H9 (cell line): ENCODE measurements at regions not wholly inside any gene's neighbourhood (a gene's known extent, or its start where the extent isn't known, plus 50 kb on each side); places are given as distances from the start of the nearest gene placed in this dataset.

Source experiments
- DNase-seq: peaks from one replicate; pipeline ENCODE4 v3.0.0-alpha.2; 2017
- H2AFZ ChIP-seq: one replicate; pipeline ENCODE4 v1.6.1; 2013; ENCODE audit warnings: mild to moderate bottlenecking, low read length, control low read depth, moderate library complexity
- H2AK5ac ChIP-seq: 2 replicates; pipeline ENCODE4 v1.6.1; 2013; ENCODE audit warnings: low read length, control low read depth, mixed read lengths; ENCODE audit not compliant: insufficient read length
- H2BK120ac ChIP-seq: one replicate; pipeline ENCODE4 v1.6.1; 2013; ENCODE audit warnings: low read depth, mild to moderate bottlenecking, low read length, control low read depth, inconsistent platforms; ENCODE audit not compliant: poor library complexity, severe bottlenecking
- H2BK12ac ChIP-seq: 2 replicates; pipeline ENCODE4 v1.6.1; 2013; ENCODE audit warnings: low read length, control low read depth, mixed read lengths, low read depth; ENCODE audit not compliant: insufficient read length
- H2BK15ac ChIP-seq: 2 replicates; pipeline ENCODE4 v1.6.1; 2013; ENCODE audit warnings: low read depth, low read length, control low read depth
- H2BK20ac ChIP-seq: one replicate; pipeline ENCODE4 v1.6.1; 2013; ENCODE audit warnings: low read depth, mild to moderate bottlenecking, low read length, control low read depth, inconsistent platforms; ENCODE audit not compliant: poor library complexity, severe bottlenecking
- H2BK5ac ChIP-seq: 2 replicates; pipeline ENCODE4 v1.6.1; 2013; ENCODE audit warnings: low read length, control low read depth, mixed read lengths; ENCODE audit not compliant: insufficient read length
- H3K14ac ChIP-seq: 2 replicates; pipeline ENCODE4 v1.6.1; 2013; ENCODE audit warnings: low read length, control low read depth; ENCODE audit not compliant: insufficient read depth
- H3K18ac ChIP-seq: 2 replicates; pipeline ENCODE4 v1.6.1; 2013; ENCODE audit warnings: low read depth, mild to moderate bottlenecking, mixed read lengths, low read length, control low read depth; ENCODE audit not compliant: insufficient read length
- H3K23ac ChIP-seq: 2 replicates; pipeline ENCODE4 v1.6.1; 2013; ENCODE audit warnings: low read length, control low read depth, mixed read lengths, low read depth; ENCODE audit not compliant: insufficient read length
- H3K23me2 ChIP-seq: 2 replicates; pipeline ENCODE4 v1.6.1; 2013; ENCODE audit warnings: low read depth, mild to moderate bottlenecking, mixed read lengths, low read length, control low read depth; ENCODE audit not compliant: insufficient read length, poor library complexity, severe bottlenecking
- H3K27ac ChIP-seq: 2 replicates; pipeline ENCODE4 v1.5.1; 2013; ENCODE audit warnings: low read length, control low read depth, mixed read lengths, low read depth; ENCODE audit not compliant: insufficient read length
- H3K27me3 ChIP-seq: 2 replicates; pipeline ENCODE4 v1.6.1; 2013; ENCODE audit warnings: low read length, control low read depth, inconsistent platforms; ENCODE audit not compliant: insufficient read depth
- H3K4ac ChIP-seq: 2 replicates; pipeline ENCODE4 v1.6.1; 2013; ENCODE audit warnings: low read depth, mild to moderate bottlenecking, control low read depth, inconsistent platforms, low read length, moderate library complexity
- H3K4me1 ChIP-seq: 2 replicates; pipeline ENCODE4 v1.6.1; 2013; ENCODE audit warnings: low read length, control low read depth, inconsistent platforms; ENCODE audit not compliant: insufficient read depth
- H3K4me2 ChIP-seq: 2 replicates; pipeline ENCODE4 v1.6.1; 2013; ENCODE audit warnings: low read length, control low read depth, mixed read lengths; ENCODE audit not compliant: insufficient read length, insufficient read depth
- H3K56ac ChIP-seq: 2 replicates; pipeline ENCODE4 v1.6.1; 2013; ENCODE audit warnings: low read depth, mild to moderate bottlenecking, mixed read lengths, low read length, control low read depth; ENCODE audit not compliant: insufficient read length
- H3K79me1 ChIP-seq: 2 replicates; pipeline ENCODE4 v1.6.1; 2013; ENCODE audit warnings: low read depth, mild to moderate bottlenecking, moderate library complexity, low read length, control low read depth, inconsistent platforms; ENCODE audit not compliant: insufficient read depth, poor library complexity, severe bottlenecking
- H3K79me2 ChIP-seq: 2 replicates; pipeline ENCODE4 v1.6.1; 2013; ENCODE audit warnings: low read length, control low read depth, inconsistent platforms; ENCODE audit not compliant: insufficient read depth
- H3K9ac ChIP-seq: 2 replicates; pipeline ENCODE4 v1.6.1; 2013; ENCODE audit warnings: low read length, control low read depth, mixed read lengths; ENCODE audit not compliant: insufficient read length; ENCODE audit errors: extremely low read depth
- H3K9me3 ChIP-seq: one replicate; pipeline ENCODE4 v1.6.1; 2013; ENCODE audit warnings: low read depth, low read length, inconsistent platforms; ENCODE audit not compliant: control insufficient read depth
- H3T11ph ChIP-seq: one replicate; pipeline ENCODE4 v1.6.1; 2013; ENCODE audit warnings: mild to moderate bottlenecking, low read length, control low read depth, inconsistent platforms
- H4K20me1 ChIP-seq: one replicate; pipeline ENCODE4 v1.6.1; 2013; ENCODE audit not compliant: control insufficient read depth, insufficient read length, insufficient read depth
- H4K5ac ChIP-seq: 2 replicates; pipeline ENCODE4 v1.6.1; 2013; ENCODE audit warnings: low read depth, mild to moderate bottlenecking, mixed read lengths, low read length, control low read depth; ENCODE audit not compliant: insufficient read length
- H4K8ac ChIP-seq: replicated peaks from 2 replicates; pipeline ENCODE4 v1.6.1; 2013; ENCODE audit warnings: low read length, control low read depth, mixed read lengths, low read depth; ENCODE audit not compliant: insufficient read length
- H4K91ac ChIP-seq: 2 replicates; pipeline ENCODE4 v1.6.1; 2013; ENCODE audit warnings: low read depth, mild to moderate bottlenecking, moderate library complexity, mixed read lengths, low read length, control low read depth; ENCODE audit not compliant: insufficient read length
- H3K27ac Mint-ChIP-seq, 3 experiments: 2 replicates in 2 of 3; 3 replicates in 1 of 3; pipeline ENCODE4 v1.8.0; 2020 to 2021; ENCODE audit warnings: mixed read lengths in 3 of 3, mild to moderate bottlenecking in 1 of 3, moderate library complexity in 1 of 3
- H3K27me3 Mint-ChIP-seq: 2 replicates; pipeline ENCODE4 v1.8.0; 2021; ENCODE audit warnings: low read depth, mild to moderate bottlenecking, moderate library complexity, mixed read lengths
- H3K36me3 Mint-ChIP-seq, 3 experiments: 2 replicates in 2 of 3; 3 replicates in 1 of 3; pipeline ENCODE4 v1.8.0; 2020 to 2021; ENCODE audit warnings: low read depth in 3 of 3, mixed read lengths in 3 of 3; ENCODE audit not compliant: insufficient read depth in 1 of 3
- H3K4me1 Mint-ChIP-seq, 2 experiments: 2 replicates each; pipeline ENCODE4 v1.8.0; 2020; ENCODE audit warnings: mixed read lengths in 2 of 2
- H3K4me3 Mint-ChIP-seq, 2 experiments: 2 replicates in 1 of 2; 3 replicates in 1 of 2; pipeline ENCODE4 v1.8.0; 2020 to 2021; ENCODE audit warnings: mild to moderate bottlenecking in 2 of 2, mixed read lengths in 2 of 2, moderate library complexity in 1 of 2
- H3K9me3 Mint-ChIP-seq, 2 experiments: 2 replicates in 1 of 2; 3 replicates in 1 of 2; pipeline ENCODE4 v1.8.0; 2020; ENCODE audit warnings: mild to moderate bottlenecking in 2 of 2, mixed read lengths in 2 of 2, moderate library complexity in 1 of 2
- CTCF ChIP-seq: fragments of 200-600 bp; sonication (generic); conservative IDR thresholded peaks from 3 replicates; pipeline ENCODE4 v1.8.0; 2021; ENCODE audit warnings: antibody characterized with exemption, mild to moderate bottlenecking
- WGBS: extraction: QIAGEN DNeasy Blood & Tissue Kit; methylation state at CpG from one replicate; pipeline ENCODE4 v1.1.7; 2013; ENCODE audit warnings: missing lambda C conversion rate, low lambda C conversion rate, mixed read lengths; ENCODE audit not compliant: insufficient read length; ENCODE audit errors: extremely low coverage; 5-methylcytosine and 5-hydroxymethylcytosine counted together

GRCh38 chr1:143584508-143584907, 387.3 kb downstream of the FAM72C start:
- H3T11ph ChIP-seq: no peak overlapping the region
- H3K79me1 ChIP-seq: no peaks in the 10 kb centered on the region
- H3K23me2 ChIP-seq: no peaks in the 10 kb centered on the region
- H4K91ac ChIP-seq: no peak overlapping the region
- Mint-ChIP-seq H3K27me3 (0 out of 2 replicates have a peak, but pooled peaks cover 1% of the 10 kb centered on the region), H3K36me3 (peaks cover 10 to 40% (median 18%) of the 10 kb centered on the region in 3 experiments; a peak in 6 of 7 replicates), H3K4me3 (no peak overlapping the region), H3K27ac (no peak overlapping the region), H3K4me1 (no peaks in the 10 kb centered on the region), H3K9me3 (peaks cover 90 to 94% of the 10 kb centered on the region in 2 experiments)
- no peak overlapping the region for H2AFZ ChIP-seq
- H3K14ac ChIP-seq: no peak overlapping the region
- no peaks in the 10 kb centered on the region for H3K4me1 ChIP-seq
- H4K20me1 ChIP-seq: no peaks in the 10 kb centered on the region
- H3K27ac ChIP-seq: no peak overlapping the region
- no CpG with 5 or more reads among the region's 4 CpGs for WGBS
- no peaks in the 10 kb centered on the region for H3K79me2 ChIP-seq
- no peak overlapping the region for H3K9ac ChIP-seq
- H3K23ac ChIP-seq: no peak overlapping the region
- no peak for TF ChIP-seq CTCF
- no peak overlapping the region for H2BK15ac ChIP-seq
- no peak for DNase-seq
- peaks cover 65% of the 10 kb centered on the region for H3K9me3 ChIP-seq
- no peak overlapping the region for H3K4ac ChIP-seq
- no peak overlapping the region for H2BK120ac ChIP-seq
- no peak overlapping the region for H3K4me2 ChIP-seq
- no peak overlapping the region for H3K18ac ChIP-seq
- H3K56ac ChIP-seq: no peak overlapping the region
- no peak overlapping the region for H2AK5ac ChIP-seq
- no peak overlapping the region for H4K8ac ChIP-seq
- no peak overlapping the region for H2BK5ac ChIP-seq
- H2BK12ac ChIP-seq: no peak overlapping the region
- no peaks in the 10 kb centered on the region for H3K27me3 ChIP-seq
- no peak overlapping the region for H2BK20ac ChIP-seq
- H4K5ac ChIP-seq: no peak overlapping the region
